GM13976 (cell line): ENCODE measurements at regions not wholly inside any gene's neighbourhood (a gene's known extent, or its start where the extent isn't known, plus 50 kb on each side); places are given as distances from the start of the nearest gene placed in this dataset.

Experiments
- DNase-seq: peaks from one replicate; pipeline ENCODE4 v3.0.0; 2012; ENCODE audit warnings: low spot score
- CTCF ChIP-seq: IDR thresholded peaks from 2 replicates; pipeline ENCODE4 v1.5.1; 2012; ENCODE audit warnings: borderline replicate concordance, mild to moderate bottlenecking; ENCODE audit not compliant: insufficient read depth; ENCODE audit errors: extremely low read depth, missing control alignments, control extremely low read depth
- in situ Hi-C: fragments of 300-500 bp; cut with MboI; formaldehyde crosslinking; loops from one replicate; pipeline ENCODE4 v1.12.0; 2022; ENCODE audit warnings: low sequenced_read_pairs, mixed read lengths, inconsistent platforms; ENCODE audit not compliant: unreplicated experiment

GRCh38 chr5:77569409-77569808, 69.1 kb downstream of the OTP start:
- in situ Hi-C loops = no loop called here
- no peak for DNase-seq
- TF ChIP-seq CTCF = no peak

GRCh38 chr5:77568555-77568954, 70.0 kb downstream of the OTP start:
- DNase-seq = no peak
- TF ChIP-seq CTCF = no peak
- in situ Hi-C loops = no loop called here

- DNase-seq = no peak
- no peak for TF ChIP-seq CTCF
- in situ Hi-C loops = no loop called here
Measured at GRCh38 chr5:77568082-77568481, 70.4 kb downstream of the OTP start.

- no peak for DNase-seq
- TF ChIP-seq CTCF = no peak
- in situ Hi-C loops = no loop called here
Measured at GRCh38 chr5:77563475-77563874, 71.4 kb upstream of the WDR41 start.

GRCh38 chr5:77561965-77562364, 69.8 kb upstream of the WDR41 start:
- DNase-seq = no peak
- no peak for TF ChIP-seq CTCF
- in situ Hi-C loops = no loop called here

- in situ Hi-C loops = no loop called here
- DNase-seq = peak; percentile 11
- no peak for TF ChIP-seq CTCF
Measured at GRCh38 chr5:77560677-77561263, 68.7 kb upstream of the WDR41 start.
